Neutrophil (primary cell): ENCODE measurements at regions not wholly inside any gene's neighbourhood (a gene's known extent, or its start where the extent isn't known, plus 50 kb on each side); places are given as distances from the start of the nearest gene placed in this dataset.

Source experiments
- H3K27ac ChIP-seq: fragments of 200-600 bp; sonication (generic); 2 replicates; pipeline ENCODE4 v1.5.1; 2016; ENCODE audit warnings: mild to moderate bottlenecking, moderate library complexity
- H3K27me3 ChIP-seq: fragments of 200-600 bp; sonication (generic); 2 replicates; pipeline ENCODE4 v1.6.0; 2016; ENCODE audit warnings: mild to moderate bottlenecking
- H3K36me3 ChIP-seq: fragments of 200-600 bp; sonication (generic); 2 replicates; pipeline ENCODE4 v1.5.1; 2017
- H3K4me1 ChIP-seq, 2 experiments: fragments of 200-600 bp in 1 of 2; sonication (generic) in 1 of 2; 1 replicate in 1 of 2; 2 replicates in 1 of 2; pipeline versions ENCODE4 v1.5.1 to v1.6.1; 2013 to 2016; ENCODE audit warnings: low read depth in 1 of 2, low read length in 1 of 2, mild to moderate bottlenecking in 1 of 2, moderate library complexity in 1 of 2; ENCODE audit not compliant: control insufficient read depth in 1 of 2, insufficient read depth in 1 of 2
- H3K4me3 ChIP-seq, 2 experiments: fragments of 200-600 bp in 1 of 2; sonication (generic) in 1 of 2; 1 replicate in 1 of 2; 2 replicates in 1 of 2; pipeline ENCODE4 v1.5.1; 2013 to 2016; ENCODE audit warnings: low read depth in 1 of 2, low read length in 1 of 2, mild to moderate bottlenecking in 1 of 2, moderate library complexity in 1 of 2
- H3K9me3 ChIP-seq: fragments of 200-600 bp; sonication (generic); 2 replicates; pipeline ENCODE4 v1.5.1; 2016
- TF ChIP-seq, protein P1 (sequence below): fragments of 200-600 bp; sonication (generic); IDR thresholded peaks from 2 replicates; pipeline ENCODE4 v1.5.1; 2016; ENCODE audit warnings: antibody characterized with exemption

DNA sequence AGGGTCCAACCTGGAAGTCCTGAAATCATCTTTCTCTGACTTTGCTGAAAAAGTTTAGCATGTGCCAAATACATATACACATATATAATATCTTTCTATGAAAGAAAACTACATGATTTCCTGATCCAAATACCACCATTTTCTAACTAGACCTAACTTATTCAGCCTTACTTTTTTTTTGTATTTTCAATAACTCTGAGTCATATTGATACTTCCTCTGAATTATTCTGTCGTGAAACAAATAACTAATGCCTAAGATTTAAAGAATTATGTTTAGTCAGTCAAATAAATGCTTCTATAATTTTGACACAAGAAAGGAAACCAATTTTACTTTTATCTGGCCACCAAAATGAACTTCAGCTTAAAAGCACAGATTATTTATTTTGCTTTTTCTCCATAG, 760.2 kb upstream of the GBE1 start:
- no peaks in the 10 kb centered on the region for H3K9me3 ChIP-seq
- H3K4me3 ChIP-seq = no peak overlapping the region
- TF ChIP-seq, protein P1, sequence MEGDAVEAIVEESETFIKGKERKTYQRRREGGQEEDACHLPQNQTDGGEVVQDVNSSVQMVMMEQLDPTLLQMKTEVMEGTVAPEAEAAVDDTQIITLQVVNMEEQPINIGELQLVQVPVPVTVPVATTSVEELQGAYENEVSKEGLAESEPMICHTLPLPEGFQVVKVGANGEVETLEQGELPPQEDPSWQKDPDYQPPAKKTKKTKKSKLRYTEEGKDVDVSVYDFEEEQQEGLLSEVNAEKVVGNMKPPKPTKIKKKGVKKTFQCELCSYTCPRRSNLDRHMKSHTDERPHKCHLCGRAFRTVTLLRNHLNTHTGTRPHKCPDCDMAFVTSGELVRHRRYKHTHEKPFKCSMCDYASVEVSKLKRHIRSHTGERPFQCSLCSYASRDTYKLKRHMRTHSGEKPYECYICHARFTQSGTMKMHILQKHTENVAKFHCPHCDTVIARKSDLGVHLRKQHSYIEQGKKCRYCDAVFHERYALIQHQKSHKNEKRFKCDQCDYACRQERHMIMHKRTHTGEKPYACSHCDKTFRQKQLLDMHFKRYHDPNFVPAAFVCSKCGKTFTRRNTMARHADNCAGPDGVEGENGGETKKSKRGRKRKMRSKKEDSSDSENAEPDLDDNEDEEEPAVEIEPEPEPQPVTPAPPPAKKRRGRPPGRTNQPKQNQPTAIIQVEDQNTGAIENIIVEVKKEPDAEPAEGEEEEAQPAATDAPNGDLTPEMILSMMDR = no peak
- H3K36me3 ChIP-seq = no peaks in the 10 kb centered on the region
- no peaks in the 10 kb centered on the region for H3K27me3 ChIP-seq
- H3K4me1 ChIP-seq = no peaks in the 10 kb centered on the region
- H3K27ac ChIP-seq = no peak overlapping the region

- TF ChIP-seq, protein P1 = no peak
- Histone ChIP-seq H3K36me3 (no peaks in the 10 kb centered on the region), H3K27me3 (no peaks in the 10 kb centered on the region), H3K9me3 (no peaks in the 10 kb centered on the region), H3K4me3 (no peak overlapping the region), H3K4me1 (no peaks in the 10 kb centered on the region), H3K27ac (no peak overlapping the region)
Observed at GRCh38 chr3:82520846-82521245, 759.4 kb upstream of the GBE1 start.

GRCh38 chr3:82509951-82510603, 748.6 kb upstream of the GBE1 start:
- Histone ChIP-seq H3K9me3 (no peaks in the 10 kb centered on the region), H3K27ac (no peak overlapping the region), H3K4me1 (no peaks in the 10 kb centered on the region), H3K27me3 (no peaks in the 10 kb centered on the region), H3K36me3 (no peaks in the 10 kb centered on the region), H3K4me3 (no peak overlapping the region)
- TF ChIP-seq, protein P1 = no peak

DNA sequence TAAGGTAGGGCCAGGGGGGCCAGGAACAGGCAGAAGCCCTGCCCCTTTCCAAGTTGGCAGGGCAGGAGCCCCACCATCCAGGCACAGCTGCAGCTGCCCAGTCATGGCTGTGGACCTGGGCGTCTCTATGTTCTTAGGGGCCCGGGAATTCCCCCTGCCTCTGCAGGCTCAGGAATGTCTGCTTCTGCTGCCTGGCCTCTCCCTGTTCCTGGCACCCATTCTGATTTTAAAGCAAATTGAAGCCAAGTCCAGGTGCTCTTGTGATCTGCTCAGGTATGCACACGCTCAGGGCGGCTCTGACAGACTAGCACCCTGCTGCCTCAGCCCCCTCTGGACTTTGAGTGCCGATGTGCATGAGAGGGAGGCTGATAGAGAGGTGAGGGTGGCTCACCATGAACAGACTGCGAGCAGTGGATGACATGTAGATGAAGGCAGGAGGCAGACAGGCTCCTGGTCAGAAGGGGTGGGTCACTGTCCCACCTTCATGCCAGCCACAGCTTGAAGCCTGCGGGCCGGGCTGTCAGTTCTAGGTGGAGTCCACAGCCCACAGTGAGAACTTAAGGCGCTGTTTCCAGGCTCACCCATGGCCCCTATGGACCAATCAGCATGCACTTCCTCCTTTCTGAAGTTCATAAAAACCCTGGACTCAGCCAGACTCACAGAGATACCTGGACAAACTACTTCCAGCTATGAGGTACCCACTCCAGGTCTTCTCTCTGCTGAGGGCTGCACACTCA, 747.8 kb upstream of the GBE1 start:
- no peak overlapping the region for H3K27ac ChIP-seq
- TF ChIP-seq, protein P1 = no peak

DNA sequence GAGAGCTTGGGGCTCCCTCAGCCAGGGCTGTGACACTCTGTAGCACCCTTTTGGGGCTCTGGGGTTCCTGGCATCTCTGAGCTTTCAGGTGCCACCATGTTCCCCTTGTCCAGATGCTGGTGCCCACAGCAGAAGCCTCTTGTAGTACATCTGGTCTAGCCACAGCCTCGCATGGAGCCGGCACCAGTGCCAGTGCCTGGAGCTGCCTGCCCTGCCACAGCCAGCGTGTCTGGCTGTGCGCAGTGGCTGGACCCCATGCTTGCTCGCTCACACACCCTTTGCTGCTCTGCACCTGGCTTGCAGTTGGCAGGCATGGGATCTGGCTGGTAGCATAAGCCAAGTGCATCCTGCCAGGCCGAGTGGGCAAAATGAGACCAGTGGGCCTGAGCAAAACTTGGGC, 744.8 kb upstream of the GBE1 start:
- Histone ChIP-seq H3K4me1 (no peaks in the 10 kb centered on the region), H3K9me3 (no peaks in the 10 kb centered on the region), H3K36me3 (no peaks in the 10 kb centered on the region), H3K4me3 (no peak overlapping the region), H3K27me3 (no peaks in the 10 kb centered on the region), H3K27ac (no peak overlapping the region)
- TF ChIP-seq, protein P1 = no peak

More for the DNA sequence above, 747.8 kb upstream of the GBE1 start:
- no peaks in the 10 kb centered on the region for H3K27me3 ChIP-seq
- H3K36me3 ChIP-seq = no peaks in the 10 kb centered on the region
- no peak overlapping the region for H3K4me3 ChIP-seq
- H3K4me1 ChIP-seq = no peaks in the 10 kb centered on the region
- no peaks in the 10 kb centered on the region for H3K9me3 ChIP-seq
